Adipocyte (in vitro differentiated cells): ENCODE measurements at regions not wholly inside any gene's neighbourhood (a gene's known extent, or its start where the extent isn't known, plus 50 kb on each side); places are given as distances from the start of the nearest gene placed in this dataset.

Experiments
- DNase-seq: peaks from one replicate; pipeline ENCODE4 v3.0.0-alpha.2; 2015; ENCODE audit warnings: low read depth
- H3K27me3 ChIP-seq: replicated peaks from 2 replicates; pipeline ENCODE4 v1.7.0; 2013; ENCODE audit warnings: mild to moderate bottlenecking, low read length, moderate library complexity; ENCODE audit not compliant: control insufficient read depth, insufficient read depth
- H3K36me3 ChIP-seq: 2 replicates; pipeline ENCODE4 v1.7.0; 2013; ENCODE audit warnings: low read length, mild to moderate bottlenecking, moderate library complexity; ENCODE audit not compliant: control insufficient read depth, insufficient read depth, severe bottlenecking
- H3K4me1 ChIP-seq: 2 replicates; pipeline ENCODE4 v1.7.0; 2013; ENCODE audit warnings: mild to moderate bottlenecking, low read length, moderate library complexity; ENCODE audit not compliant: control insufficient read depth, insufficient read depth
- H3K4me3 ChIP-seq: 2 replicates; pipeline ENCODE4 v1.7.0; 2013; ENCODE audit warnings: mild to moderate bottlenecking, low read length, moderate library complexity
- H3K9ac ChIP-seq: 2 replicates; pipeline ENCODE4 v1.7.0; 2013; ENCODE audit warnings: mild to moderate bottlenecking, low read length, moderate library complexity
- H3K9me3 ChIP-seq: 2 replicates; pipeline ENCODE4 v1.7.0; 2013; ENCODE audit warnings: mild to moderate bottlenecking, low read length, moderate library complexity; ENCODE audit not compliant: control insufficient read depth

DNA sequence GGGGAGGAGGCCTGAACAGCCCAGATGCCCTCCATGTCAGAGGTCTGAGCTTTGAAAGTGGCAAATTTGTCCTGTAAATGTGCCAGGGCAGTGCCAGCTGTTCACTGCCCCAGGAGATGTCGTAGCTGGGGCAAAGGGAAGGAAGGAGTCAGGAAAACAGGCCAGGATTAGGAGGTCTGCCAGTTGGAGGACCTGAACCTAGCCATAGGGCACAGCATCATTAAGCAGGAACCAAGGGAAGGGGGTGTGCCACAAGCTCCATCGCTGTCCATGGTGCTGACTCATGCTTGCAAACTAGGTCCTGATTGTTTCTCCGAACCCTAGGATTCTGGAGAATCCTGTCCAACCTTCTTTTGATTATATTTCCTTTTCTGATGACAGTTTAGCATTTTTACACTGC, 124.2 kb downstream of the TMEM132E start:
- H3K36me3 ChIP-seq = no peaks in the 10 kb centered on the region
- no peaks in the 10 kb centered on the region for H3K9me3 ChIP-seq
- no peak overlapping the region for H3K4me3 ChIP-seq
- H3K27me3 ChIP-seq = peaks cover 3% of the 10 kb centered on the region
- no peak overlapping the region for H3K9ac ChIP-seq
- DNase-seq = peak; percentile 45
- no peaks in the 10 kb centered on the region for H3K4me1 ChIP-seq

DNA sequence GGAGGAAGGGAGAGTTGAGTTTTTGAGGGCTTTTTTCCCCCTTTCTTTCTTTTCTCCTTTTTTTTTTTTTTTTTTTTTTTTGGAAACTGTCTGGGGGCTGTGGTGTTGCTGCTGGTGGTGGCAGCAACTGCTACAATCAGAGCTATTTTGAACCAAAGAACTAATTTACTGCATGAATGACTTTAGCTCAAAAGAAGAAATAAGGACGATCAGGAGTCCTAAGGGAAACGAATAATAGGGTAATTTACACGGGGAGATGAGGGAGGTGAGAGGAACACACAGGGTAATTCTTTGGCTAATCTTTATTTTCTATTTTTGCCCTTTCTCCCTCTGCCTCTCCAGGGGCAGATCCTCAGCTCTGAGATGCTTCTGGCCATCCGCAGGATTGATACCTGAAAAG, 119.8 kb downstream of the TMEM132E start:
- H3K4me3 ChIP-seq = no peak overlapping the region
- no peak for DNase-seq
- H3K9me3 ChIP-seq = no peaks in the 10 kb centered on the region
- H3K36me3 ChIP-seq = no peaks in the 10 kb centered on the region
- H3K27me3 ChIP-seq = peaks cover 8% of the 10 kb centered on the region
- no peaks in the 10 kb centered on the region for H3K4me1 ChIP-seq
- H3K9ac ChIP-seq = no peak overlapping the region

GRCh38 chr17:34692920-34693319, 113.5 kb downstream of the TMEM132E start:
- no peaks in the 10 kb centered on the region for H3K36me3 ChIP-seq
- no peaks in the 10 kb centered on the region for H3K4me1 ChIP-seq
- H3K4me3 ChIP-seq = no peak overlapping the region
- peaks cover 16% of the 10 kb centered on the region for H3K9me3 ChIP-seq
- peaks cover 8% of the 10 kb centered on the region for H3K27me3 ChIP-seq
- no peak overlapping the region for H3K9ac ChIP-seq
- no peak for DNase-seq
